HL-60 (cell line): ENCODE measurements at regions not wholly inside any gene's neighbourhood (a gene's known extent, or its start where the extent isn't known, plus 50 kb on each side); places are given as distances from the start of the nearest gene placed in this dataset.

Experiments used
- DNase-seq, 2 experiments: peaks; one replicate each; pipeline ENCODE4 v3.0.0-alpha.2; 2010 to 2020; ENCODE audit warnings: low read depth in 1 of 2, low spot score in 1 of 2
- H3K27ac ChIP-seq: fragments of 250-450 bp; sonication (Bioruptor Pico); replicated peaks from 2 replicates; pipeline ENCODE4 v1.5.1; 2020; ENCODE audit warnings: mild to moderate bottlenecking, moderate library complexity
- H3K27me3 ChIP-seq: fragments of 250-450 bp; sonication (Bioruptor Pico); 2 replicates; pipeline ENCODE4 v1.5.1; 2021; ENCODE audit warnings: mild to moderate bottlenecking, moderate library complexity; ENCODE audit not compliant: insufficient read depth, poor library complexity, severe bottlenecking
- H3K4me3 ChIP-seq: replicated peaks from 2 replicates; pipeline ENCODE4 v1.5.1; 2011; ENCODE audit warnings: mild to moderate bottlenecking, control low read depth, low read length; ENCODE audit not compliant: insufficient read depth
- GABPA ChIP-seq: IDR thresholded peaks from 2 replicates; pipeline ENCODE4 v1.6.1; 2012; ENCODE audit warnings: low read depth
- POLR2AphosphoS5 ChIP-seq: IDR thresholded peaks from 2 replicates; pipeline ENCODE4 v1.6.1; 2012; ENCODE audit warnings: low read depth
- SPI1 ChIP-seq: IDR thresholded peaks from 2 replicates; pipeline ENCODE4 v1.6.1; 2012; ENCODE audit warnings: low read depth, mild to moderate bottlenecking, borderline replicate concordance
- TF ChIP-seq, protein P1 (sequence below): IDR thresholded peaks from one replicate; pipeline ENCODE4 v1.5.1; 2011; ENCODE audit warnings: low read length, control low read depth, inconsistent platforms; ENCODE audit not compliant: insufficient read depth
- TF ChIP-seq, protein P2 (sequence below): IDR thresholded peaks from 2 replicates; pipeline ENCODE4 v1.6.1; 2012; ENCODE audit warnings: low read depth; ENCODE audit not compliant: insufficient replicate concordance

- no peak for DNase-seq
- Histone ChIP-seq H3K27me3 (no peaks in the 10 kb centered on the region), H3K4me3 (no peak overlapping the region), H3K27ac (no peak overlapping the region)
- TF ChIP-seq, protein P1, sequence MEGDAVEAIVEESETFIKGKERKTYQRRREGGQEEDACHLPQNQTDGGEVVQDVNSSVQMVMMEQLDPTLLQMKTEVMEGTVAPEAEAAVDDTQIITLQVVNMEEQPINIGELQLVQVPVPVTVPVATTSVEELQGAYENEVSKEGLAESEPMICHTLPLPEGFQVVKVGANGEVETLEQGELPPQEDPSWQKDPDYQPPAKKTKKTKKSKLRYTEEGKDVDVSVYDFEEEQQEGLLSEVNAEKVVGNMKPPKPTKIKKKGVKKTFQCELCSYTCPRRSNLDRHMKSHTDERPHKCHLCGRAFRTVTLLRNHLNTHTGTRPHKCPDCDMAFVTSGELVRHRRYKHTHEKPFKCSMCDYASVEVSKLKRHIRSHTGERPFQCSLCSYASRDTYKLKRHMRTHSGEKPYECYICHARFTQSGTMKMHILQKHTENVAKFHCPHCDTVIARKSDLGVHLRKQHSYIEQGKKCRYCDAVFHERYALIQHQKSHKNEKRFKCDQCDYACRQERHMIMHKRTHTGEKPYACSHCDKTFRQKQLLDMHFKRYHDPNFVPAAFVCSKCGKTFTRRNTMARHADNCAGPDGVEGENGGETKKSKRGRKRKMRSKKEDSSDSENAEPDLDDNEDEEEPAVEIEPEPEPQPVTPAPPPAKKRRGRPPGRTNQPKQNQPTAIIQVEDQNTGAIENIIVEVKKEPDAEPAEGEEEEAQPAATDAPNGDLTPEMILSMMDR, result no peak
- TF ChIP-seq GABPA, result no peak
- TF ChIP-seq, protein P2, sequence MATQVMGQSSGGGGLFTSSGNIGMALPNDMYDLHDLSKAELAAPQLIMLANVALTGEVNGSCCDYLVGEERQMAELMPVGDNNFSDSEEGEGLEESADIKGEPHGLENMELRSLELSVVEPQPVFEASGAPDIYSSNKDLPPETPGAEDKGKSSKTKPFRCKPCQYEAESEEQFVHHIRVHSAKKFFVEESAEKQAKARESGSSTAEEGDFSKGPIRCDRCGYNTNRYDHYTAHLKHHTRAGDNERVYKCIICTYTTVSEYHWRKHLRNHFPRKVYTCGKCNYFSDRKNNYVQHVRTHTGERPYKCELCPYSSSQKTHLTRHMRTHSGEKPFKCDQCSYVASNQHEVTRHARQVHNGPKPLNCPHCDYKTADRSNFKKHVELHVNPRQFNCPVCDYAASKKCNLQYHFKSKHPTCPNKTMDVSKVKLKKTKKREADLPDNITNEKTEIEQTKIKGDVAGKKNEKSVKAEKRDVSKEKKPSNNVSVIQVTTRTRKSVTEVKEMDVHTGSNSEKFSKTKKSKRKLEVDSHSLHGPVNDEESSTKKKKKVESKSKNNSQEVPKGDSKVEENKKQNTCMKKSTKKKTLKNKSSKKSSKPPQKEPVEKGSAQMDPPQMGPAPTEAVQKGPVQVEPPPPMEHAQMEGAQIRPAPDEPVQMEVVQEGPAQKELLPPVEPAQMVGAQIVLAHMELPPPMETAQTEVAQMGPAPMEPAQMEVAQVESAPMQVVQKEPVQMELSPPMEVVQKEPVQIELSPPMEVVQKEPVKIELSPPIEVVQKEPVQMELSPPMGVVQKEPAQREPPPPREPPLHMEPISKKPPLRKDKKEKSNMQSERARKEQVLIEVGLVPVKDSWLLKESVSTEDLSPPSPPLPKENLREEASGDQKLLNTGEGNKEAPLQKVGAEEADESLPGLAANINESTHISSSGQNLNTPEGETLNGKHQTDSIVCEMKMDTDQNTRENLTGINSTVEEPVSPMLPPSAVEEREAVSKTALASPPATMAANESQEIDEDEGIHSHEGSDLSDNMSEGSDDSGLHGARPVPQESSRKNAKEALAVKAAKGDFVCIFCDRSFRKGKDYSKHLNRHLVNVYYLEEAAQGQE, result no peak
- no peak for TF ChIP-seq SPI1
- TF ChIP-seq POLR2AphosphoS5, result no peak
Measured at GRCh38 chr3:28018925-28019718, 222.3 kb upstream of the CMC1 start.

DNA sequence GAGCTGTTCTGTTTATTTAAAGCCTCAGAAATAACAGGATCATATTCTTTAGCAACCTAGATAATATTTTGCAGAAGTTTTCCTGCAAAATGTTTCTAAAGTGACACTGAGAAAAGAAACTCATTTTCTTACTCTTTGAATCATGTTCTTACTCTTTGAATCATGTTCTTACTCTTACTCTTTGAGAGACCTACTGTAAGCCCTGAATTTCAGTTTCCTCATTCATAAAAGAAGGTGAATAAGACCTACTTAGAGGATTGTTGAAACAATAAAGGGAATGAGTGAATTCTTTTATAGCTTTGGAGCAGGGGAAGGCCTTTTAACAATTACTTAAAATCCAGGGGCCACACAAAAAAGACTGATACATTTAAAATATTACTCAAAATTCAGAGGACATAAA is 221.7 kb upstream of the CMC1 start:
- TF ChIP-seq GABPA (no peak), SPI1 (no peak)
- TF ChIP-seq, protein P2, result no peak
- no peak overlapping the region for H3K4me3 ChIP-seq
- DNase-seq, result no peak
- H3K27ac ChIP-seq, result no peak overlapping the region
- H3K27me3 ChIP-seq, result no peaks in the 10 kb centered on the region

- TF ChIP-seq SPI1 (peak; percentile 87), GABPA (no peak)
- Histone ChIP-seq H3K4me3 (no peak overlapping the region), H3K27me3 (no peaks in the 10 kb centered on the region), H3K27ac (no peak overlapping the region)
- DNase-seq, result peak; percentile 26 to 43
Measured at GRCh38 chr3:28022916-28023315, 218.5 kb upstream of the CMC1 start.

DNA sequence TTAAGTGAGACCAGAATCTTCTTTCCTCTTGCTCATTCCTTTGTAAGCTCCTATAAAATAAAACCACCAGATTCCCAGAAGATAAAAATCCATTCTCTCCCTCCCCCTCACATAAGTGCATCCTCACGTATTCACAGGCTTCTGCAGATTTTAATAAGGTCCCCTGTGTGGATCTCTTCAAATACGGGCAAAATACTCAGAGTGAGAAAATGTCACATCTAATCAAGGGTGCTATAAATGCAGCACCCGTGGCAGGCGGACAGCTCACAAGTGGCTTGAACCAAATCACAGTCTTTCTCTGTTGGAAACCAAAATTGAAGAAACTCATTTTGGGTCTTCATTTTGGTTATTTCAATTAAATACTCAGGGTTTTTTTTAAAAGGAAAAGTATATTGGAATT is 212.9 kb upstream of the CMC1 start:
- TF ChIP-seq, protein P2, result peak; percentile 84
- no peak for TF ChIP-seq POLR2AphosphoS5
- no peak for TF ChIP-seq GABPA

More for the DNA sequence above, 212.9 kb upstream of the CMC1 start:
- H3K27me3 ChIP-seq, result no peaks in the 10 kb centered on the region
- DNase-seq, result no peak
- no peak overlapping the region for H3K4me3 ChIP-seq
- H3K27ac ChIP-seq, result no peak overlapping the region
